NT2/D1 (cell line): ENCODE measurements at regions not wholly inside any gene's neighbourhood (a gene's known extent, or its start where the extent isn't known, plus 50 kb on each side); places are given as distances from the start of the nearest gene placed in this dataset.

Source experiments
- SUZ12 ChIP-seq: IDR thresholded peaks from 2 replicates; pipeline ENCODE4 v1.6.1; 2011; ENCODE audit not compliant: insufficient read length, insufficient read depth; ENCODE audit errors: extremely low read depth
- ZNF274 ChIP-seq: IDR thresholded peaks from 2 replicates; pipeline ENCODE4 v1.6.1; 2011; ENCODE audit warnings: mild to moderate bottlenecking, low read depth, low read length

DNA sequence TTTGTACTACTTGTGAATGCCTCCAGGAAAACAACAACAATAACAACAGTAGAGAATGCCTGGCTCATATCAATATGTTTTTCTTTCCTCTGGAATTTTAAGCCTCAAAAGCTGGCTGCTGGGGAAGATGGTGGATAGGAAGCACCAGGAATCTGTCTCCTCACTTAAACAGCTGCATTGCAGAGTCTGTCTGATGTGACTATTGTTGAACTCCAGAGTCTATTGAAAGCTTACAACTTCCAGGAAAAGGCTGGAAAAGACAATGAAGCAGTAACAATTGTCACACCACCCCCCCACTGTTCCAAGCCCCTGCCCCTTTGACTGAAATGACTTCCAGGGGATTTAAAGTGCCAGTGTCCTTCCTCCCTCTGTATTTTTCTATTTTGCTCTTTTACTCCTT is 309.7 kb downstream of the BMP4 start:
- TF ChIP-seq SUZ12 = no peak
- no peak for TF ChIP-seq ZNF274
